ENCODE measurements at regions not wholly inside any gene's neighbourhood (a gene's known extent, or its start where the extent isn't known, plus 50 kb on each side); places are given as distances from the start of the nearest gene placed in this dataset.

- Histone ChIP-seq H3K18ac (ENCODE audit: low read depth, low read length) (peak overlapping the region; percentile 3; the same call in 1 of the 2 replicates), H3K56ac (ENCODE audit: extremely low read depth, insufficient read depth, low read length) (no peak overlapping the region), H2AFZ (replicated peaks; ENCODE audit: low read length, poor library complexity) (no peak overlapping the region), H3K23ac (ENCODE audit: low read depth, low read length) (no peak overlapping the region), H4K91ac (ENCODE audit: insufficient read depth, low read depth, low read length) (no peak overlapping the region), H2AK9ac (replicated peaks; ENCODE audit: low read depth, low read length, poor library complexity) (no peak overlapping the region), H3K4ac (ENCODE audit: low read depth, low read length) (no peak overlapping the region), H3K9me3 (ENCODE audit: control insufficient read depth, insufficient read depth, low read length) (no peaks in the 10 kb centered on the region), H3K14ac (replicated peaks; ENCODE audit: low read depth, low read length) (no peak overlapping the region), H3K36me3 (ENCODE audit: control insufficient read depth, insufficient read depth, low read length) (no peaks in the 10 kb centered on the region), H2AK5ac (ENCODE audit: low read depth, low read length) (no peak overlapping the region), H3K4me1 (ENCODE audit: control insufficient read depth, insufficient read depth, low read length) (peaks cover 5% of the 10 kb centered on the region), H4K8ac (ENCODE audit: low read depth in 2 of 2, low read length in 2 of 2) (no peak overlapping the region), H3K27ac (ENCODE audit: insufficient read depth, low read length) (no peak overlapping the region), H2BK20ac (ENCODE audit: low read depth, low read length) (no peak overlapping the region), H3K9me1 (ENCODE audit: insufficient read depth, low read length) (peaks cover 2% of the 10 kb centered on the region; the same call in 1 of the 2 replicates), H3K4me2 (ENCODE audit: low read depth, low read length) (no peak overlapping the region; the same call in 1 of the 2 replicates), H3K9ac (ENCODE audit: low read depth, low read length) (no peak overlapping the region), H3K4me3 (ENCODE audit: insufficient read depth, low read depth, low read length) (no peak overlapping the region), H3K79me1 (ENCODE audit: low read depth in 1 of 2, low read length in 2 of 2) (no peaks in the 10 kb centered on the region), H2BK5ac (ENCODE audit: low read depth, low read length, poor library complexity, severe bottlenecking) (no peak overlapping the region), H4K20me1 (ENCODE audit: insufficient read depth, low read length) (no peaks in the 10 kb centered on the region), H2BK15ac (ENCODE audit: low read depth, low read length) (no peak overlapping the region), H2BK120ac (ENCODE audit: low read depth, low read length) (no peak overlapping the region), H4K5ac (ENCODE audit: low read depth, low read length) (no peak overlapping the region), H3K27me3 (ENCODE audit: control insufficient read depth, insufficient read depth, low read length) (no peaks in the 10 kb centered on the region)
- BruUV-seq (replicated peaks) = no TSS peak
- ChIA-PET POLR2A (ENCODE audit: unreplicated experiment) (no interaction called here), CTCF (no interaction called here)
- TF ChIP-seq MXI1 (IDR thresholded peaks at IDR 0.05; ENCODE audit: borderline replicate concordance, low read depth, low read length) (no peak), MAFK (IDR thresholded peaks at IDR 0.05; ENCODE audit: low read depth, low read length) (no peak), RFX5 (IDR thresholded peaks at IDR 0.05; ENCODE audit: low read depth, low read length) (no peak), SMC3 (IDR thresholded peaks at IDR 0.05; ENCODE audit: low read depth, low read length) (no peak), NFE2L2 (IDR thresholded peaks at IDR 0.05; ENCODE audit: low read depth, low read length) (no peak), FOS (IDR thresholded peaks at IDR 0.05; ENCODE audit: low read depth, low read length) (no peak), POLR2A (IDR thresholded peaks at IDR 0.05; ENCODE audit: low read depth, low read length) (no peak), BHLHE40 (IDR thresholded peaks at IDR 0.05; ENCODE audit: low read depth, low read length) (no peak)
- in situ Hi-C loops (cut with MboI; ENCODE audit: low sequenced_read_pairs) (no loop called here), dilution Hi-C loops (cut with HindIII; ENCODE audit: low sequenced_read_pairs, unreplicated experiment) (loop anchor here (25.0 kb wide), 1 partner anchor 208 kb away; no protein-coding TSS in a partner anchor), intact Hi-C loops (cut with micrococcal nuclease) (no loop called here)
- DNase-seq (no peak), ATAC-seq (ENCODE audit: low read depth) (peak; percentile 53; the same call in 1 of the 2 replicates)
- 100% methylated on average over 2 of the region's 3 CpGs; no CpG with 5 or more reads in 1 of the 2 experiments for whole genome bisulfite sequencing, 2 experiments (ENCODE audit: extremely low coverage in 2 of 2, insufficient read length in 1 of 2)
Measured at GRCh38 chr7:121570365-121570764, 174.3 kb upstream of the FAM3C start.

All from IMR-90 (cell line).